Subcutaneous abdominal adipose tissue (tissue), 5 donors: ENCODE measurements at regions not wholly inside any gene's neighbourhood (a gene's known extent, or its start where the extent isn't known, plus 50 kb on each side); places are given as distances from the start of the nearest gene placed in this dataset.

Source experiments
- H3K27ac ChIP-seq: one replicate; pipeline ENCODE4 v1.7.0; 2013; ENCODE audit warnings: low read depth, mild to moderate bottlenecking, inconsistent platforms, low read length, moderate library complexity
- H3K27me3 ChIP-seq, 5 donors: one replicate each; pipeline ENCODE4 v1.7.0; 2013; ENCODE audit warnings: low read length in 5 of 5, inconsistent platforms in 1 of 5; ENCODE audit not compliant: control insufficient read depth in 5 of 5, insufficient read depth in 4 of 5
- H3K36me3 ChIP-seq, 5 donors: one replicate each; pipeline ENCODE4 v1.7.0; 2013; ENCODE audit warnings: low read length in 5 of 5; ENCODE audit not compliant: control insufficient read depth in 5 of 5, insufficient read depth in 5 of 5
- H3K4me1 ChIP-seq, 5 donors: one replicate each; pipeline ENCODE4 v1.7.0; 2013; ENCODE audit warnings: low read length in 5 of 5, mild to moderate bottlenecking in 3 of 5, moderate library complexity in 1 of 5; ENCODE audit not compliant: control insufficient read depth in 5 of 5, insufficient read depth in 5 of 5
- H3K4me3 ChIP-seq, 5 donors: one replicate each; pipeline ENCODE4 v1.7.0; 2013; ENCODE audit warnings: low read length in 5 of 5, low read depth in 1 of 5
- H3K9ac ChIP-seq, 5 donors: one replicate each; pipeline ENCODE4 v1.7.0; 2013; ENCODE audit warnings: low read length in 5 of 5, mild to moderate bottlenecking in 4 of 5, moderate library complexity in 3 of 5
- H3K9me3 ChIP-seq, 5 donors: one replicate each; pipeline ENCODE4 v1.7.0; 2013; ENCODE audit warnings: low read length in 5 of 5; ENCODE audit not compliant: control insufficient read depth in 5 of 5
- donor health status: healthy.
- donor health status: healthy.
- donor health status: healthy.
- donor health status: healthy.
- donor health status: healthy.

DNA sequence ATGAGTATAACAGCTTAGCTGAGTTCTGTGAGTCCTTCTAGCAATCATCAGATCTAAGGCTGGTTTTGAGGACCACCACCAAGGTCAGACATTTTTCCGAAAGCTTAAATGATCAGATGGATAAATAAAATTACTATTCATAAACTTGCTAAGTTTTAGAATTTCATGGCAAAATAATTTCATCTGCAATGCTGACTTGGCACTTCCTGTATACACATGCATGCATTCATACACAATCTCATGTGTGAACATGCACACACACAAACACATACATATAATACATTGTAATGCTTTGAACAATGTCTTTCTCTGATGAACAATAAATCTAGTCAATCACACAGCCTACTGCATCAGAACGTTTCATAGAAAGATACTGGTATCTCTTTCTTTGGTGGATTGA lies 1068.3 kb downstream of the HACE1 start:
- Histone ChIP-seq H3K27ac (no peak overlapping the region), H3K36me3 (no peaks in the 10 kb centered on the region)

DNA sequence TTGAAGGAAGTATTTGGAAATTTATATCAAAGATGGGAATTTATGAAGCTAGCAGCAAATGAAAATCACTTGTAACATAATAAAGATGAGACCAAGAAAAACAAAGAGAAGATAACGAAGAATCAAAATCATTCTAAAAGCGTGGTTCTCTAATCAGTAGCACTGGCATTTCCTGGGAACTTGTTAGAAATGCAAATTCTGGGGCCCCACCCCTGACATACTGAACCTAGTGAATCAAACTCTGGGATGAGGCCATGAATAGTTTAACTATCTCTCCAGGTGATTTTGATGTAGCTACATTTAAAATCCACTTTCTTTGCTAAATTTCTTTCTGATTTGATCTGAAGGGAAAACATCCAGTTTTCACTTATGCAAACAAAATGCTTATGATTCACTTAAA lies 1075.6 kb downstream of the HACE1 start:
- Histone ChIP-seq H3K27me3 (no peaks in the 10 kb centered on the region), H3K9me3 (no peaks in the 10 kb centered on the region), H3K4me3 (no peak overlapping the region), H3K4me1 (no peaks in the 10 kb centered on the region), H3K36me3 (no peaks in the 10 kb centered on the region), H3K9ac (no peak overlapping the region), H3K27ac (no peak overlapping the region)

More for the DNA sequence above, 1068.3 kb downstream of the HACE1 start:
- H3K4me1 ChIP-seq: no peaks in the 10 kb centered on the region
- no peak overlapping the region for H3K9ac ChIP-seq
- H3K4me3 ChIP-seq: no peak overlapping the region
- no peaks in the 10 kb centered on the region for H3K9me3 ChIP-seq
- no peaks in the 10 kb centered on the region for H3K27me3 ChIP-seq

DNA sequence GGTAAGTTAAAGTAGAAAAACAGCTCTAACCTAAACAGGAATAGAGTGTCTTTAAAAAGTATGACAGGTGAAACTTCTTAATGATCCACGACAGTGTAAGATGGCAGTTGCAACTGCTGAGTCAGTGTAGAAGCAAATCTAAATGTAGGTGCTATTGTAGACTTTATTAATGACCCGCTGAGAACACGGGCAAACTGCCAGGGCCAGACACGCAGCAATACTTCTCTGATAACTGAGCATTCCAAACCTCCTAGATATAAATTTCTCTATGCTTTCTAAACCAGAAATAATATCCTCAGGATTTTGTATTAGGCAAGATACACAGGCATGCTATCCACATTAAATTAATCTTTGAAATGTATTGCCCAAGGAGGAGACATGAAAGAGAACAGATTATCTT lies 1076.4 kb downstream of the HACE1 start:
- H3K27ac ChIP-seq: no peak overlapping the region
- no peaks in the 10 kb centered on the region for H3K4me1 ChIP-seq
- no peaks in the 10 kb centered on the region for H3K27me3 ChIP-seq
- no peak overlapping the region for H3K4me3 ChIP-seq
- no peak overlapping the region for H3K9ac ChIP-seq
- no peaks in the 10 kb centered on the region for H3K9me3 ChIP-seq
- H3K36me3 ChIP-seq: no peaks in the 10 kb centered on the region

DNA sequence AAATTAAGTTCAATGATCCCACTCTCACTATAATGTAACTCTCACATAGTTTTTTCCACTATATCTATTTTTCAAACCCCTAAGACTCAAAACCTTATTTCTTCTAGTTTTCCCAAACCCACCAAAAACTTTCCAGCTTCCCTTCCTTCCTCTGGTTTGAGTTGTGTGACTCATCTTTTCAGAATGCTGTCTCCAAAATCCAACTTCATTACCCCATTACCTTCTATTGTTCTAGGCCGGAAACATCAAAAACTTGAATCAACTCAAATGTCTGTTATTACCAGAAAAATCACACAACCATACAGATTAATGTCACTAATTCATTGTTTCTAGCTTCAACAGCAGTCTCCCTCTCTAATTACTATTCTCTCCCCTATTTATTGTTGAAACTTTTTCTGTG lies 1090.3 kb downstream of the HACE1 start:
- Histone ChIP-seq H3K36me3 (no peaks in the 10 kb centered on the region), H3K4me3 (no peak overlapping the region), H3K9ac (no peak overlapping the region), H3K9me3 (no peaks in the 10 kb centered on the region), H3K4me1 (no peaks in the 10 kb centered on the region), H3K27me3 (no peaks in the 10 kb centered on the region), H3K27ac (no peak overlapping the region)

DNA sequence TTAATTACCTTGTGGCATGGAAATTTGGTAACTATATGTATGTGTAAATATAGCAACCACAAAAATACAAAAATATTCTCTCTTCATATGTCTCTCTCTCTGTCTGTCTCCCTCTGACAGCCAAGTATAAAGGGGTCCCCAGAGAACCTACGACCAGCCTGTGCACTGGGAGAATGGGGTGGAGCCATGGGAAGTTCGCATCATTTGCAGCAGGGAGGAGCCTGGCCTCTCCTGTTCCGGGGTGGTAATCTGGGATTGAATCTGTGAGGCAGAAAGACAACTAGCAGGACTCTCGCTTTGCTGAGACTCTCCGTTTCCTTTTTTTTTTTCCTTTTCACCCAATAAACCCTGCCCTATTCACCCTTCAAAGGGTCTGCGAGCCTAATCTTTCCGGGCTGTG lies 1109.1 kb downstream of the HACE1 start:
- no peaks in the 10 kb centered on the region for H3K9me3 ChIP-seq
- H3K9ac ChIP-seq: no peak overlapping the region
- no peaks in the 10 kb centered on the region for H3K27me3 ChIP-seq
- no peaks in the 10 kb centered on the region for H3K4me1 ChIP-seq
- H3K27ac ChIP-seq: no peak overlapping the region
- no peak overlapping the region for H3K4me3 ChIP-seq
- H3K36me3 ChIP-seq: no peaks in the 10 kb centered on the region

DNA sequence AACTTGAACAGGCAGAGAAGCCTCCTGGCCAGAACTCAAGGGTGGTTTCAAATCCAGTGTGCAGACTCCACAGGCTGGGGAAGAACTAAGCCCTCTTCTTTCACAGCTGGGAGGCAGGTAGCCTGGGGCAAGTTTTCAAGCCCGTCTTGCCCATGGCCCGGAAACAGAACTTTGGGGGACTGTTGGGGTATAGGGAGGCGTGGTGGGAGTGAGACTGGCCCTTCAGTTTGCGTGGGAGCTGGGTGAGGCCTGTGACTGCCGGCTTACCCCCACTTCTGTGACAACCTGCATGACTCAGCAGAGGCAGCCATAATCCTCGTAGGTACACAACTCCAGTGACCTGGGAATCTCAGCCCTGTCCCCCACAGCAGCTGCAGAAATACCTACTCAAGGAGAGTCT lies 1125.7 kb downstream of the HACE1 start:
- peaks cover 0 to 13% (median 2%) of the 10 kb centered on the region in 5 donors for H3K4me1 ChIP-seq
- H3K9me3 ChIP-seq: no peaks in the 10 kb centered on the region
- H3K9ac ChIP-seq: no peak overlapping the region
- no peak overlapping the region for H3K4me3 ChIP-seq
- H3K27me3 ChIP-seq: no peaks in the 10 kb centered on the region
- no peak overlapping the region for H3K27ac ChIP-seq
- no peaks in the 10 kb centered on the region for H3K36me3 ChIP-seq

DNA sequence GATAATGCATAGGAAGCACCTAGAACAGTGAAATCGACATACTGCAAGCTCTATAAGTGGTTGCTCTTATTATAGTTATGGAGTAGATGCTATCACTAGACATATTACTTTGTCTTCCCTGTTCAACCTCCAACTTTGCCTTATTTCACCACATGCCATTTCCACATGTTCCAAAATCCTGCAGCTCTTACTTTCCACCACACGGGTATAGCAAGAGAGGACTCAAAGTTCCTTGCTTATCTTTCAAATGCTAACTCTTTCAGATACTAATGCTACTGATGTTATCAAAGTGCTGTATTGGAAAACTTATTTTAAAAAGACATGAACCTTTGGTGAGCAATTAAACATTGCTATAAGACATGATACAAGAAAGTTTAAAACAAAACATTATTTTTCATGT lies 1130.1 kb downstream of the HACE1 start:
- H3K27ac ChIP-seq: no peak overlapping the region
- no peaks in the 10 kb centered on the region for H3K9me3 ChIP-seq
- no peaks in the 10 kb centered on the region for H3K36me3 ChIP-seq
- H3K9ac ChIP-seq: no peak overlapping the region
- no peaks in the 10 kb centered on the region for H3K27me3 ChIP-seq
- H3K4me1 ChIP-seq: peaks cover 0 to 13% (median 2%) of the 10 kb centered on the region in 5 donors
- H3K4me3 ChIP-seq: no peak overlapping the region

DNA sequence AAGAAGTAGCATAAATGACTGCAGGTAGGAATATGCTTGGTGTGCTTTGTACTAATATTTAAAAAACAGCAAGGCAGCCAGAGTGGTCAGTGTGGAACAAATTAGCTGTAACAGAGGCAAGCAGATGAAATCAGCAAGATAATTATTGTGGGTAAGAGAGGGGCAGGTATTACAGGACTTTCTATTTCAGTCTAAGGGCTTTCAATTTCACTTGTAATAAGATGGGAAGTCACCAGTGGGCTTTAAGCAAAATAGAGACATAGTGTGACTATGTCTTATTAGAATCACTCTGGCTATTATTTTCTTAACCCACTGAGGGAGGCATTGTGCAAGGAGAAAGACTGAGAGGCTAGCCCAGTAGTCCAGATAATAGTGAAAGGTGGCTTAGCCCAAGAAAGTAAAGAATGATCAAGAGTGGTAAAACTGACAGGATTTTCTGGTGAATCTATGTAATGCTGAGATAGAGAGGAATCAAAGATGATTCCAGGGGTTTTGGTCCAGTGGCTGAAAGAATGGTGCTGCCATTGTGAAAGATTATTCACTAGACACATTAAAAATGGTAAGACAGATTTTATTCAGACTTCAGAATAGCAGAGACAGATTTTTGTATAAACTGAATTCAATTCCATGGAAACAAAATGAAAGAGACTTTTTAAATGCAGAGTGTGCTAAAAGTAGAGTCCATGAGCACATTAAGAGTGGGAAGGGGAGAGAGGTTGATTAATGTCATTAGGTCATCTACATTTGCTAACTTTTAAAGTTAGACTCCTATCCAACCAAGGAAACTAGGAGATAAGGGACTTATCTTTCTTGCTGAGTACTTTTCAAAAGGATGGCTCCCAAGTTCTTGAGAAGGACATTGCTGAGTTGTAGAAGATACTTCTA lies 1136.0 kb downstream of the HACE1 start:
- Histone ChIP-seq H3K4me1 (peaks cover 0 to 4% (median 0%) of the 10 kb centered on the region in 5 donors), H3K27me3 (no peaks in the 10 kb centered on the region), H3K9me3 (no peaks in the 10 kb centered on the region), H3K9ac (no peak overlapping the region), H3K4me3 (no peak overlapping the region), H3K27ac (no peak overlapping the region), H3K36me3 (no peaks in the 10 kb centered on the region)

DNA sequence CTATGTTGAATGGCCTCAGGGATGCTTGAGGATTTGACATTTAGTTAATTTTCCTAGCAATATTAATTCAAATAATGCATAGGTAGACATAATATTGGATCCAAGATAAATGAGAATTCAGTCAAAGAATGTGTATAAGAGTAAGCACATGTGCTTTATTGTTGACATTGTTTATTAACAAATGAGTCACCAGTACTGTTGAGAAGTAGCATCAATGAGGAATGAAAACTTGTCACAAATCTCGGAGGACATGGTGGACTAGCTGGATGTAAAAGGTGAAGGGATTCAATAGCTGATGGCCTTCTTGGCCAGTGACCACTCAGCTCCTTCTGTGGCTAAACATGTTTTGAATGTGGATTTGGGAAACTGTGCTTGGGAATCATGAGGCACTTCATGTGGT lies 1137.0 kb downstream of the HACE1 start:
- Histone ChIP-seq H3K36me3 (no peaks in the 10 kb centered on the region), H3K27me3 (no peaks in the 10 kb centered on the region), H3K4me3 (no peak overlapping the region), H3K9ac (no peak overlapping the region), H3K9me3 (no peaks in the 10 kb centered on the region), H3K4me1 (peaks cover 0 to 4% (median 0%) of the 10 kb centered on the region in 5 donors), H3K27ac (no peak overlapping the region)

DNA sequence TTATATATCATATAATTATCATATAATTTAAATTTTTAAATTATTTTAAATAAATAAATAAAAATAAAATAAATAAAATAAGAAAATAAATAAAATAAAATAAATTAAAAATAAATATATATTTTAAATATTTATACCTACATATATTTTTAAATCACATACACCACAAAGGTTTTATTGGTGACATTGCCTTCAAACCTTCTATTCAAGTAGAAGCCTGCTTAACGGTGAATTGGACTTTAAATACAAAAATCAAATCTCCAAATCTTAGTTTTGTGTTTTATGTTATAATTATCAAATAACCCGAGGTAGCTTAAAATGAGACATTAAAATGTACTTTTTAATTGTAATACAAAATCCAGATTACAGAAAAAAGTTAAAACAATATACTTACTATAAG lies 1137.8 kb downstream of the HACE1 start:
- Histone ChIP-seq H3K9ac (no peak overlapping the region), H3K4me1 (peaks cover 0 to 4% (median 0%) of the 10 kb centered on the region in 5 donors), H3K36me3 (no peaks in the 10 kb centered on the region), H3K4me3 (no peak overlapping the region), H3K27ac (no peak overlapping the region), H3K9me3 (no peaks in the 10 kb centered on the region), H3K27me3 (no peaks in the 10 kb centered on the region)
